ENCODE measurements at regions not wholly inside any gene's neighbourhood (a gene's known extent, or its start where the extent isn't known, plus 50 kb on each side); places are given as distances from the start of the nearest gene placed in this dataset.

- H3K27me3 ChIP-seq (ENCODE audit: insufficient read depth, low read depth): no peaks in the 10 kb centered on the region
- H3K4me1 ChIP-seq (replicated peaks; ENCODE audit: insufficient read depth): no peaks in the 10 kb centered on the region
- H2AFZ ChIP-seq: no peak overlapping the region
- BruUV-seq (replicated peaks): no TSS peak
- no peak for DNase-seq
- H3F3A ChIP-seq (ENCODE audit: insufficient read depth, low read depth): no peaks in the 10 kb centered on the region
- H3K79me2 ChIP-seq (ENCODE audit: low read depth): no peaks in the 10 kb centered on the region
- H3K36me3 ChIP-seq (ENCODE audit: low read depth): no peaks in the 10 kb centered on the region
- no peak overlapping the region for H3K4me2 ChIP-seq
- ChIA-PET CTCF (no interaction called here), POLR2A (ENCODE audit: unreplicated experiment) (no interaction called here)
- no peaks in the 10 kb centered on the region for H4K20me1 ChIP-seq (ENCODE audit: insufficient read depth)
- H3K9me3 ChIP-seq (ENCODE audit: insufficient read depth, low read depth): no peaks in the 10 kb centered on the region
- TF ChIP-seq CTCF (conservative IDR thresholded peaks at IDR 0.05): no peak
- TF ChIP-seq EZH2 (IDR thresholded peaks at IDR 0.05; ENCODE audit: low read depth): no peak
- H3K9me2 ChIP-seq (ENCODE audit: insufficient read depth): no peaks in the 10 kb centered on the region
- H3K27ac ChIP-seq: no peak overlapping the region
- intact Hi-C loops (cut with micrococcal nuclease; ENCODE audit: unreplicated experiment): no loop called here
- no peak overlapping the region for H3K4me3 ChIP-seq
Observed at GRCh38 chr4:19134685-19135084, 1113.1 kb upstream of the LCORL start.

- no peaks in the 10 kb centered on the region for H3F3A ChIP-seq (ENCODE audit: insufficient read depth, low read depth)
- BruUV-seq (replicated peaks): no TSS peak
- no peak overlapping the region for H3K4me2 ChIP-seq
- no peaks in the 10 kb centered on the region for H3K36me3 ChIP-seq (ENCODE audit: low read depth)
- H3K79me2 ChIP-seq (ENCODE audit: low read depth): no peaks in the 10 kb centered on the region
- H3K27me3 ChIP-seq (ENCODE audit: insufficient read depth, low read depth): no peaks in the 10 kb centered on the region
- CTCF ChIA-PET: no interaction called here
- no peak for DNase-seq
- H3K9me2 ChIP-seq (ENCODE audit: insufficient read depth): no peaks in the 10 kb centered on the region
- POLR2A ChIA-PET (ENCODE audit: unreplicated experiment): no interaction called here
- H3K9me3 ChIP-seq (ENCODE audit: insufficient read depth, low read depth): no peaks in the 10 kb centered on the region
- H3K4me3 ChIP-seq: no peak overlapping the region
- no peak for TF ChIP-seq EZH2 (IDR thresholded peaks at IDR 0.05; ENCODE audit: low read depth)
- no peak for TF ChIP-seq CTCF (conservative IDR thresholded peaks at IDR 0.05)
- no peaks in the 10 kb centered on the region for H4K20me1 ChIP-seq (ENCODE audit: insufficient read depth)
- intact Hi-C loops (cut with micrococcal nuclease; ENCODE audit: unreplicated experiment): no loop called here
- H2AFZ ChIP-seq: no peak overlapping the region
- H3K4me1 ChIP-seq (replicated peaks; ENCODE audit: insufficient read depth): no peaks in the 10 kb centered on the region
- no peak overlapping the region for H3K27ac ChIP-seq
Observed at GRCh38 chr4:19133315-19133714, 1111.8 kb upstream of the LCORL start.

GRCh38 chr4:19130866-19131265, 1109.3 kb upstream of the LCORL start:
- no peak for TF ChIP-seq EZH2 (IDR thresholded peaks at IDR 0.05; ENCODE audit: low read depth)
- no peak for TF ChIP-seq CTCF (conservative IDR thresholded peaks at IDR 0.05)
- H3F3A ChIP-seq (ENCODE audit: insufficient read depth, low read depth): no peaks in the 10 kb centered on the region
- ChIA-PET POLR2A (ENCODE audit: unreplicated experiment) (no interaction called here), CTCF (no interaction called here)
- H3K27me3 ChIP-seq (ENCODE audit: insufficient read depth, low read depth): no peaks in the 10 kb centered on the region
- no peak overlapping the region for H3K4me2 ChIP-seq
- no peaks in the 10 kb centered on the region for H3K79me2 ChIP-seq (ENCODE audit: low read depth)
- H3K9me2 ChIP-seq (ENCODE audit: insufficient read depth): no peaks in the 10 kb centered on the region
- H3K9me3 ChIP-seq (ENCODE audit: insufficient read depth, low read depth): no peaks in the 10 kb centered on the region
- H4K20me1 ChIP-seq (ENCODE audit: insufficient read depth): no peaks in the 10 kb centered on the region
- H2AFZ ChIP-seq: no peak overlapping the region
- no peak overlapping the region for H3K4me3 ChIP-seq
- no peaks in the 10 kb centered on the region for H3K4me1 ChIP-seq (replicated peaks; ENCODE audit: insufficient read depth)
- BruUV-seq (replicated peaks): no TSS peak
- no peak for DNase-seq
- H3K27ac ChIP-seq: no peak overlapping the region
- intact Hi-C loops (cut with micrococcal nuclease; ENCODE audit: unreplicated experiment): no loop called here
- H3K36me3 ChIP-seq (ENCODE audit: low read depth): no peaks in the 10 kb centered on the region

Measured in PC-9 (cell line).